Fibroblast of lung (primary cell): ENCODE measurements at regions not wholly inside any gene's neighbourhood (a gene's known extent, or its start where the extent isn't known, plus 50 kb on each side); places are given as distances from the start of the nearest gene placed in this dataset.

Experiments
- DNase-seq, 2 donors: peaks; one replicate each; pipeline versions ENCODE4 v3.0.0 to v3.0.0-alpha.2; 2010; ENCODE audit warnings: low read depth in 2 of 2
- H2AFZ ChIP-seq: 2 replicates; pipeline ENCODE4 v1.5.1; 2012; ENCODE audit warnings: low read length, control low read depth, inconsistent platforms
- H3K27ac ChIP-seq: 2 replicates; pipeline ENCODE4 v1.5.1; 2011; ENCODE audit warnings: low read length, control low read depth; ENCODE audit not compliant: insufficient read depth
- H3K27me3 ChIP-seq: 2 replicates; pipeline ENCODE4 v1.5.1; 2011; ENCODE audit warnings: mild to moderate bottlenecking, low read length; ENCODE audit not compliant: control insufficient read depth, insufficient read depth
- H3K36me3 ChIP-seq: 2 replicates; pipeline ENCODE4 v1.5.1; 2011; ENCODE audit warnings: low read length; ENCODE audit not compliant: control insufficient read depth, insufficient read depth
- H3K4me1 ChIP-seq: 2 replicates; pipeline ENCODE4 v1.5.1; 2011; ENCODE audit warnings: low read length; ENCODE audit not compliant: control insufficient read depth, insufficient read depth; ENCODE audit errors: extremely low read depth
- H3K4me2 ChIP-seq: 2 replicates; pipeline ENCODE4 v1.5.1; 2011; ENCODE audit warnings: low read length, control low read depth; ENCODE audit not compliant: insufficient read depth; ENCODE audit errors: extremely low read depth
- H3K4me3 ChIP-seq, 4 experiments: fragments of 200-600 bp in 1 of 4; sonication (generic) in 1 of 4; replicated peaks in 1 of 4; 2 replicates each; pipeline ENCODE4 v1.5.1; 2011 to 2016; ENCODE audit warnings: low read length in 4 of 4, low read depth in 3 of 4, mild to moderate bottlenecking in 3 of 4, control low read depth in 2 of 4, inconsistent platforms in 1 of 4, mixed read lengths in 1 of 4; ENCODE audit not compliant: insufficient read depth in 1 of 4; ENCODE audit errors: control extremely low read depth in 1 of 4
- H3K79me2 ChIP-seq: 2 replicates; pipeline ENCODE4 v1.5.1; 2012; ENCODE audit warnings: mild to moderate bottlenecking, low read length, inconsistent platforms; ENCODE audit not compliant: control insufficient read depth, insufficient read depth
- H3K9ac ChIP-seq: 2 replicates; pipeline ENCODE4 v1.5.1; 2011; ENCODE audit warnings: mild to moderate bottlenecking, low read length, control low read depth; ENCODE audit not compliant: insufficient read depth
- H3K9me3 ChIP-seq: 2 replicates; pipeline ENCODE4 v1.5.1; 2012; ENCODE audit warnings: low read depth, low read length; ENCODE audit not compliant: control insufficient read depth, insufficient read depth
- H4K20me1 ChIP-seq: 2 replicates; pipeline ENCODE4 v1.5.1; 2011; ENCODE audit warnings: low read length; ENCODE audit not compliant: control insufficient read depth, insufficient read depth; ENCODE audit errors: extremely low read depth
- EZH2 ChIP-seq: IDR thresholded peaks from 2 replicates; pipeline ENCODE4 v1.5.1; 2012; ENCODE audit warnings: low read length, control low read depth, mild to moderate bottlenecking; ENCODE audit errors: missing control alignments
- TF ChIP-seq, protein P1 (sequence below), 2 donors: IDR thresholded peaks in 1 of 2; conservative IDR thresholded peaks in 1 of 2; 1 replicate in 1 of 2; 2 replicates in 1 of 2; pipeline ENCODE4 v1.5.1; 2011 to 2012; ENCODE audit warnings: low read length in 2 of 2, control low read depth in 1 of 2, inconsistent platforms in 1 of 2, low read depth in 1 of 2, mild to moderate bottlenecking in 1 of 2

DNA sequence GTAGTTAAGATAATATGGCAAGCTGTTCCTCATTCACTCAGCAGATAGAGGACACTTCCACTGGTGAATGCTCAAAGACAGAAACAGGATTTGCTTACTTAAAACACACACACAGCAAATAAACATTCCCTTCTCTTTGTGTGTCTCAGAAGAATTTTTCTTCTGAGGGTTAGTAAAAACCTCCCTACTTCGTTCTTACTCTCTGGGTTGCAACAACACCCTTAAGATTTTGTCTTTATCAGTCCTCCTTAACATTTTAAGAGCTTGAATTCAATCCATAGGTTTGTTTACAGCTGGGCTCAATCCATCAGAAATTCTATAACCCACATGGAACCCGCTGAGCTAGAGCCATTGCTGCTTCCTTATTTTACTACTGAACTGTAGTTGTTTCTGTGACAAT lies 237.4 kb upstream of the PIK3R1 start:
- no peak for TF ChIP-seq EZH2
- TF ChIP-seq, protein P1, sequence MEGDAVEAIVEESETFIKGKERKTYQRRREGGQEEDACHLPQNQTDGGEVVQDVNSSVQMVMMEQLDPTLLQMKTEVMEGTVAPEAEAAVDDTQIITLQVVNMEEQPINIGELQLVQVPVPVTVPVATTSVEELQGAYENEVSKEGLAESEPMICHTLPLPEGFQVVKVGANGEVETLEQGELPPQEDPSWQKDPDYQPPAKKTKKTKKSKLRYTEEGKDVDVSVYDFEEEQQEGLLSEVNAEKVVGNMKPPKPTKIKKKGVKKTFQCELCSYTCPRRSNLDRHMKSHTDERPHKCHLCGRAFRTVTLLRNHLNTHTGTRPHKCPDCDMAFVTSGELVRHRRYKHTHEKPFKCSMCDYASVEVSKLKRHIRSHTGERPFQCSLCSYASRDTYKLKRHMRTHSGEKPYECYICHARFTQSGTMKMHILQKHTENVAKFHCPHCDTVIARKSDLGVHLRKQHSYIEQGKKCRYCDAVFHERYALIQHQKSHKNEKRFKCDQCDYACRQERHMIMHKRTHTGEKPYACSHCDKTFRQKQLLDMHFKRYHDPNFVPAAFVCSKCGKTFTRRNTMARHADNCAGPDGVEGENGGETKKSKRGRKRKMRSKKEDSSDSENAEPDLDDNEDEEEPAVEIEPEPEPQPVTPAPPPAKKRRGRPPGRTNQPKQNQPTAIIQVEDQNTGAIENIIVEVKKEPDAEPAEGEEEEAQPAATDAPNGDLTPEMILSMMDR (conservative IDR thresholded peaks at IDR 0.05 in 1 of 2, IDR thresholded peaks at IDR 0.05 in 1 of 2; ENCODE audit: low read depth in 1 of 2, low read length in 2 of 2) = no peak
- Histone ChIP-seq H3K36me3 (no peaks in the 10 kb centered on the region), H3K4me1 (no peaks in the 10 kb centered on the region), H3K4me3 (no peak overlapping the region), H2AFZ (no peak overlapping the region), H3K27me3 (no peaks in the 10 kb centered on the region), H3K9ac (no peak overlapping the region), H3K27ac (no peak overlapping the region), H4K20me1 (no peaks in the 10 kb centered on the region), H3K4me2 (no peak overlapping the region), H3K79me2 (no peaks in the 10 kb centered on the region), H3K9me3 (no peaks in the 10 kb centered on the region)
- peak in 1 of 2 donors; percentile 22 for DNase-seq

DNA sequence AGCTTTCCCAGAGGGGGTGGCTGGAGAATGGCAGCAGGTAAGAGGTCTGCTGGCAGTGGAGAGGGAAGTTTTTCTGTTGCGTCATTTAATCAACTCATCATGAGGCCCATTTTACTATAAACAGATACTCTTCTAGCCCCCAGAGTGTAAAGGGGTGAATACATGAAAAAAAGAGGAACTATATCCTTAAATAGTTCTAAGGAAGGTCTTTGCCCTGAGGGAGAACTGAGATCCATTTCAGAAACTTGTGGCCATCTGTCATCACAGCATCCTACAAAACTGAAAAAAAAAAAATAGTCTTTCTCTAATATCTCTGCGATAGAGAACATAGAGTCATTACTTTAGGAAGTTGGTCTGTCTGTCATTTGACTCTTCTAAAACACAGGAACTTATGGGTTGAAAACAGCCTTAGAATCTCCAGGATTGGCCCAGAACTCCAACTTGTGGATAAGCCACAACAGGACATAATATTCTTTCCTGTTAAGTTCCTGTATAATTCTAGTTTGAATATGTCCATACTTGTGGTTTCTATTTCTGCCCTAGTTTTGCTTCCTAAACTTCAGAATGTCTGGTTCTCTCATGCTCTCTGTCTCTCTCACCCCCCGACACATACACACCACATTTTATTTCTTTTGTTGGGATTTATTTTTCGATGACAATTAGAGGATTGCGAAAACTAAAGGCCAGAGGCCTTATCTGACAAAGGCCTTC lies 238.5 kb upstream of the PIK3R1 start:
- Histone ChIP-seq H2AFZ (no peak overlapping the region), H3K9ac (no peak overlapping the region), H4K20me1 (no peaks in the 10 kb centered on the region), H3K4me2 (no peak overlapping the region), H3K36me3 (no peaks in the 10 kb centered on the region), H3K9me3 (no peaks in the 10 kb centered on the region), H3K27ac (no peak overlapping the region), H3K4me3 (no peak overlapping the region), H3K79me2 (no peaks in the 10 kb centered on the region), H3K4me1 (no peaks in the 10 kb centered on the region), H3K27me3 (no peaks in the 10 kb centered on the region)
- DNase-seq = peak in 1 of 2 donors; percentile 7
- no peak for TF ChIP-seq EZH2
- TF ChIP-seq, protein P1 (conservative IDR thresholded peaks at IDR 0.05 in 1 of 2, IDR thresholded peaks at IDR 0.05 in 1 of 2; ENCODE audit: low read depth in 1 of 2, low read length in 2 of 2) = no peak

DNA sequence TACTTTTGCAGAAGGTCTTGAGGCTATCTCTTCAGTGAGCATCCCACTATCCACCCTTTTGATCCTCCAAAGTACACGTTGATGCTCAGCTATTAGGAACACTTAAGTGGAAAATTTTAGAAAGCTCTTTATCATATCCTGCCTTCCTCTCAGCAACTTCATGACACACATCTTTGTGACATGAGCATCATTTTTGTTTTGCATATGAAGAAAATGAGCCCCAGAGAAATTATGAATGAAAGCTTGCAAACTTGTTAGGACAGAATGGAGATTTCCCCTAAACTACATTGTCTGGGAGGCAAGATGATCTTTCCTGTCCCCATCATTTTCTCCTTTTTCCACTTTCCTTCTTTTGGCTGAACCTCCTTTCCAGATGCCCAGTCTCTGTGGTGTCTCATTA lies 239.4 kb upstream of the PIK3R1 start:
- Histone ChIP-seq H2AFZ (no peak overlapping the region), H3K27me3 (no peaks in the 10 kb centered on the region), H3K36me3 (no peaks in the 10 kb centered on the region), H3K9me3 (no peaks in the 10 kb centered on the region), H3K79me2 (no peaks in the 10 kb centered on the region), H3K27ac (no peak overlapping the region), H3K9ac (no peak overlapping the region), H3K4me2 (no peak overlapping the region), H3K4me1 (no peaks in the 10 kb centered on the region), H3K4me3 (no peak overlapping the region), H4K20me1 (no peaks in the 10 kb centered on the region)
- TF ChIP-seq EZH2 = no peak
- TF ChIP-seq, protein P1 (conservative IDR thresholded peaks at IDR 0.05 in 1 of 2, IDR thresholded peaks at IDR 0.05 in 1 of 2; ENCODE audit: low read depth in 1 of 2, low read length in 2 of 2) = no peak
- no peak for DNase-seq
